NCI-H146 (cell line): ENCODE measurements at regions not wholly inside any gene's neighbourhood (a gene's known extent, or its start where the extent isn't known, plus 50 kb on each side); places are given as distances from the start of the nearest gene placed in this dataset.

Experiments
- DNase-seq: peaks from one replicate; lab custom pipeline; 2025; lab: John Stamatoyannopoulos, UW

- DNase-seq, result no peak
Observed at GRCh38 chr2:16615687-16616615, 49.7 kb downstream of the CYRIA start.

DNA sequence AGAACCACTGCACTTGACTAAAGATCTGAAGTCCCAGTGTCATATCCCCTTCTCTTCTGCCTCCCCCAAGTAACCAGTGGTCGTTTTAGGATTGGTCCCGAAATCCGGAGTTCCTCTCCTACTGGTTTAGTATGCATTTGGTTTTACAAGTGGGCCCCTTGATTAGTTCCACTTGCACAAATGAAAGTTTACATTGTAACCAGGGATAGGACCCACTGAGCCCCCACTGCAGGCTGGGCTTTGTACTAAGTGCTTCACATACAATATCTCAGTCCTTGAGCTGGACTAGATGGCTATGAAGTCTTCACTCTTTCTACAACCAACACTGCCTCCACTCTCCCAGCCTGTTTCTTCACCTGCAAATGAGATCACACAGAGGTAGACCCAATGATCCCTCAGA is 50.4 kb downstream of the CYRIA start:
- DNase-seq, result no peak

GRCh38 chr2:16614314-16614860 is 51.2 kb downstream of the CYRIA start:
- peak; percentile 71 for DNase-seq

DNA sequence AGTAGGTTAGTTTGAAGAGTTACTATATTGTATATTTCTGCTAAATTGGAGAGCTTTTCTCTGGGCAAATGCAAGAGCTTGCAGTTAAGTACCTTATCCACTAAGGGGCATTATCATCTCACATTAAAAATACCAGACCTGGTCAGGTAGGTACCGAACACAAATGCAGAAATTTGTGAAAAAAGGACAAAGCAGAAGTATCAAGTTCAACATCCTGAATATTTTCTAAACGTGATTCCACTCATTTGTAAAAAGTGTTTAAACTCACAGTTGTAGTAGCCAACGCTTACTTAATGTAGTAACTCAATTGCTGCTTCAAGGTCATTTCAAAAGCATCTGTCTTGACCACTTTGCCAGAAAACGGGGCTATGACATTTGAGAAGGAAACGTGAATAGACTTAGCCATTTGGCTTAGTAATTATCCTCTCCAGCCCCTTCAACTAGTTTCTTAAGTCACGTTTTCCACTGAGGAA is 52.1 kb downstream of the CYRIA start:
- DNase-seq, result peak; percentile 49

- no peak for DNase-seq
Observed at GRCh38 chr2:16612490-16612889, 53.1 kb downstream of the CYRIA start.

- DNase-seq, result no peak
Observed at GRCh38 chr2:16609786-16610185, 55.8 kb downstream of the CYRIA start.

GRCh38 chr2:16608661-16609643 is 56.7 kb downstream of the CYRIA start:
- peak; percentile 87 for DNase-seq

GRCh38 chr2:16607301-16607700 is 58.3 kb downstream of the CYRIA start:
- no peak for DNase-seq

DNA sequence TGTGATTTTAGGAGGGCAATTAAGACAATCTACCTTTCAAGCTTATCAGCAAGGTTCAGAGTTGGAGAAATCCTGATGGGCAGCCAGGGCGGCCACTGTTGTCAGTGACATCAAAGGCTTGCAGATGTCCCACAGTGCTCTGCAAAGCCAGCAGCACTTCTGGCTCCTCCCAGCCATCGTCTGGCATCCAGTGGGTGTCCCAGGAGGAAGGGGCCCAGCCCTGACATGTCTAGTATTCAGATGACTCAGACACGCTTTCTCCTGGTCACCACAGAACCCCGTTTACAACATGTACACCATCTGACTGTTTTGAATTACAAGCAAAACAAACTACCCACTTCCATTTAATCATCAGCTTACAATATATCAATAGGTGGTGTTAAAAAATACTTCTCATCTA is 61.4 kb downstream of the CYRIA start:
- no peak for DNase-seq

DNA sequence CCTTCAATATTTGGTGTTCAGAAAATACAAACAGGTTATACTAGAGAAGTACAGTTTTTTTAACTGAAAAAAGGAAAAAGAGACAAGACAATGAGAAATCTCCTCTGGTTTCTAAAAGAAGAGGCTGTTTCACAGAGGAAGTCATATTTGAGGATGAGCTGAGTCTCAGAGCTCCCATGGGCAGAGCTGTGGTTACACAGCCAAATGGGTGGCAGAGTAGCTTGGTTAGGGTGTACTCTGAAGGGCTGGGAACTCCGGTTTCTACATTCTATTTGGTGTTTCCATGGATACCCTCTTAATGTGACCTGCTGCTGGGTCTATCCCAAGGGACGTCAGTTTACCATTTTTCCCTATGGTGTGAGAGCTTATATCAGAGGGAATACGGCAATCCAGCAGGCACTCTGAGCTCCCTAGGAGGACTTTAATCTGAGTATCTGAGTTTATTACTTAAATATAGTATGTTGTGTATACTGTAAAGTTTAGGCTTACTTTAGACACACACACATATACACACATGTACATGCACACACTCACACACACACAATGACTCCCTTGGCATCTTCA is 74.2 kb downstream of the CYRIA start:
- DNase-seq, result no peak

DNA sequence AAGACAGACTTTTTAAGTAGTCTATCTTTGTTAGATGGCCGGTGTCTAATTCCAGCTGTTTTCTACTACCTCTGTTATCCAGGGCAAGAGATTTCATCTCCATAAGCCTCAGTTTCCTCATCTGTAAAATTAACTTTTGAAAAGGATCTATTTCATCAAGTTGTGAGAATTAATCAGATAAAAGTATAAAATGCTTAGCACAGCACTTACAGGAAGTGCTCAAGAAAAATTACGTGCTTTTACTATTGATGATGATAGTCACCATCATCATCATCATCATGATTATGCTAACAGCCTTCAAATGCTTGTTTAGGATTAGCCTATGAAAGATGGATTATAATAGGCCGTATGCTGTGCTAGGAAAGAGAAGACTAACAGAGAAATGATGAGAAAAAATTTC is 76.2 kb downstream of the CYRIA start:
- DNase-seq, result no peak

GRCh38 chr2:16588565-16588964 is 77.1 kb downstream of the CYRIA start:
- no peak for DNase-seq

DNA sequence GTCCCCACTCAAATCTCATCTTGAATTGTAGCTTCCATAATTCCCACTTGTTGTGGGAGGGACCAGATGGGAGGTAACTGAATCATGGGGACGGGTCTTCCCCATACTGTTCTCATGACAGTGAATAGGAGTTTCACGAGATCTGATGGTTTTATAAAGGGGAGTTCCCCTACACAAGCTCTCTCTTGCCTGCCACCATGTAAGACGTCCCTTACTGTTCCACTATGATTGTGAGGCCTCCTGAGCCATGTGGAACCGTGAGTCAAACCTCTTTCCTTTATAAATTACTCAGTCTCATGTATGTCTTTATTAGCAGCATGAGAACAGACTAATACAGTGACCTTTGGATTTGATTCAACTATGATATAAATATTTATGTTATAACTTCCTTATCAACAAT is 78.0 kb downstream of the CYRIA start:
- DNase-seq, result no peak

- DNase-seq, result no peak
Observed at GRCh38 chr2:16584824-16585540, 80.7 kb downstream of the CYRIA start.

DNA sequence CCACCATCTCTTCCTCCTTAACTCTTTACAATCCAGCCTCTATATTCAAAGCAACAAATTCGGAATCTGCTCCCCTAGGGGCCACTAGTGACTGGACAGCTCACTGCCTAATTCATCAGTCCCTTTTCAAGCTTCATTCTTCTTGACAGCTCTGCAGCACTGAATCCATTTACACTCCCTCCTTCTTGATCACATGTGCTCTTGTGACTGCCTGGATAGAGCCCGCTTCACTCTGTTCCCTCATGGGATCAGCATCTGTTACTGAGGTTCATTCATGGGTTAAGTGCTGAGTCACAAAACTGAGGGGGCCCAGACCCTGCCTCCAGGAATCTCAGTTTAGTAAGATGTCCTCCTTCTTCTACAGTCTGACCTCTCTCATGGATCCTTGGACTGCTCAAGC is 81.5 kb downstream of the CYRIA start:
- no peak for DNase-seq

DNA sequence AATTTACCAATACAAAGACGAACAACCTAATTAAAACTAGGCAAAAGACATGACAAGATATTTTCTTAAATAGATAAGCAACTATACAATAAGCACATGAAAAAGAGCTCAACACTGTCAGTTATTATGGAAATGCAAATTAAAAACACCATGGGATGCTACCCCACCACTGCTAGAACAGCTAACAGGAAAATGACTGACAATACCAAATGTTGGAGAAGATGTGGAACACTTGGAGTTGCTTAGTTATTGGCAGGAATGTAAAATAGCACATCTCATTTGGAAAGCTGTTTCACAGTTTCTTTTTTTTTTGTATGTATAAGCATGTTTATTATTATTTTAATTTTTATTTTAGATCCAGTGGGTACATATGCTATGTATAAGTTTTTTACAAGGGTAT is 84.4 kb downstream of the CYRIA start:
- no peak for DNase-seq

GRCh38 chr2:16578081-16578480 is 87.6 kb downstream of the CYRIA start:
- no peak for DNase-seq

DNA sequence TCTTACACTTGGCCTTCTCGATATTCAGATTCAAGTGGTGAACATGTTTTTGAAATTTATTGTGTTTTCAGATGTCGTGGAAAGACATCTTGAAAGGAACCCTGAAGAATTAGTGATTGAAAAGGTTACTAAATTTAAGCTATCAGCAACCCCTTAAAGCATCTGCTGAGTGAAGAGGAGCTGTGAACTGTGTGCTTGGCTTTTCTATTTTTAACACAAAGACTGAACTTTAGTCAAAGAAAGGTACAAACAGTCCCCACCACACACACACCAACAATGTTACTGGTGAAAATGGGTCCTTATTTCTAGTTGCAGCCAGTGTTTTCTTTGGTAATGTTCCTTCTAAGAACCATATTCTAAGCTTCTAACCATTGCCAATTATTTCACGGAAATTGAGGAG is 95.1 kb downstream of the CYRIA start:
- DNase-seq, result no peak

GRCh38 chr2:16568998-16569784 is 96.4 kb downstream of the CYRIA start:
- DNase-seq, result no peak

DNA sequence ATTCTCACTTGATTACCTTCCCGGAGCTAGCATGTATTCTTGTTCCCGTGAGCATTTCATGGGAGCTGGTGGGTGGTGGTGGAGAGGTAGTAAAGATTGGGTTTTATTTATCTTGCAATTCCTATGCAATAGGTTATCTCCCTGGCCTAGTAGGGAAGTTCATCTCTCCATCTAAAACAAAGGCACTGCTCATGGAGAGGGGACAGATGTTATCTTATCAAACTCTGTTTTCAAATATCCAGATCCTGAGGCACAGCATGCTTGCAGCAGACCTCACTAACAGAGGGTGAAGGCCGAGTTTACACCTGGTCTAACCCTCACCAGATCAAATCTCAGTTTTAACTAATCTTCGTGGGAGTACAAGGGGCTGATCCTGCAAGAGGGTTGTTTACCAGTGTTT is 98.9 kb downstream of the CYRIA start:
- no peak for DNase-seq

GRCh38 chr2:16565481-16565880 is 100.2 kb downstream of the CYRIA start:
- no peak for DNase-seq
